ENCODE measurements at regions not wholly inside any gene's neighbourhood (a gene's known extent, or its start where the extent isn't known, plus 50 kb on each side); places are given as distances from the start of the nearest gene placed in this dataset.
"Not testable (repeated sequence)": the region's sequence is repeated elsewhere in the genome, so short reads cannot be mapped to it uniquely, and the experiment has no call there.

DNA sequence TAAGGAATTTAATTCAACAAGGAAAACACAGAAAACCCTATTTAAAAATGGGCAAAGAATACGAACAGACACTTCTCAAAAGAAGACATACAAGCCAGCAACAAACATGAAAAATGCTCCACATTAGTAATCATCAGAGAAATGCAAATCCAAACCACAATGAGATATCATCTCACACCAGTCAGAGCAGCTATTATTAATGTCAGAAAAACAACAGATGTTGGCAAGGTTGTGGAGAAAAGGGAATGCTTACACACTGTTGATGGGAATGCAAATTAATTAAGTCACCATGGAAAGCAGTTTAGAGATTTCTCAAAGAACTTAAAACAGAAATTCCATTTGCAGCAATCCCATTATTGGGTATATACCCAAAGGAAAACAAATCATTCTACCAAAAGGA lies 55.2 kb downstream of the GCC1 start:
- no peak for ATAC-seq

DNA sequence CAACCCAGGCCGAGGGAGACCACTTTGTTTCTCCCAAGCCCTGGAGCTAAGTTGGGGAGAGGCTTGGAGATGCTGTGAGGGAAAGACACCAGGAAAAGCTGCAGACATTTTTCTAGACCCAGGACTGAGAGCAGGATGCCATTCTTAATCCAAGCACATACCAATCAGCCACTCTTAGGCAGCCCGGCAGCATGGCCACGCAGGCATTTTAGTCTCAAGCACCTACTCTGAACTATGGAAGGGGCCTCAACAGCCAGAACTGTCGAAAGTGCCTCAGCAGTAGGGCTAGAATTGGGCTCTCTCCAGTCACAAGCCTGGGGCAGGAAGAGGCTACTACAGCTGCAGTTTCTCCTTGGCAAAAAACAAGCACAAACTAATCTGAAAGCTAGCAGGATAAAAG lies 57.8 kb downstream of the GCC1 start:
- ATAC-seq: no peak
- DNase-seq: no peak

More for the DNA sequence above, 55.2 kb downstream of the GCC1 start:
- no peak for DNase-seq

DNA sequence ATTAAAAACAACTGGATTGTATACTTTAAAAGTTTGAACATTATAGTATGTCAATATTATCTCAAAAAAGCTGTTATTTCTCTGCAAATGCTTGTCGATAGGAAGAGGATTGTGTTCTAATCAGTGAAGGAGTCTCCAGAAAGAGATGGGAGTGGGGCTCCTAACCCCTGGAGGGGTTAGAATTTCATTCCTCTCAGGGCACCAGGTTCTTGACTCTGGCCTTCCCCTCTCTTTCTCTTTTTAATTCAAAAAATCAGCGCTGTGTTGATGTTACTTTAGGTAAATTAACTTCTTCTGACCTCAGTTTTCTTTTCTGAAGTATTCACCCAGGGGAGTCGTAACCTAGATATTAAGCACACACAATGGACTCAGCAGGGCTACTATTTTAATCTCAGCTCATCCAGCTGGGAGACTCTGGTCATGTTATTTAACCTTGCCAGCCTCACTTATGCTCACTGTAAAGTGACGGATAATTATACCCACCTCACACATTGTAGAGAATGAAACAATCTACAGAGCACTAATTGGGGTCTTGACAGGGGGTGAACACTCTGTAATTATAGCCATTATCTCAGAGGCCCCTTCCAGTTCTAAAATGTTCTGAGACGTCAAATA lies 59.4 kb downstream of the GCC1 start:
- ATAC-seq: no peak
- DNase-seq: no peak

DNA sequence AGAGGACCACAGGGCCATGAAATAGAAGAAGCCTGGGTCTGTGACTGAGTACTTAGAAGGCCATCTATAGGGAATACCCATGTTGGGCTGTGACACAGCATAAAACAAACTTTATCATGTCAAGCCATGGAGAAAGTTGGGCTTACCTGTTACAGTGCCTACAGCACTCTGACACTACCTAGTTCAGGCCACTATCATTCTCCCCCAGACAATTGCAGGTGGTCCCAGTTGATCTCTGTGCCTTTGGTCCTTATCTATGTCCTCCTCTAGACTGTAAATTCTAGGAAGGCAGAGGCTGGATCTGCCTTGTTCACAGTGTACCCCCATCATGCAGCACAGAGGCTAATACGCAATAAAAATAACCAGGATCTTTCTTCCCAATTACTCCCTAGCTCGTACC lies 69.1 kb downstream of the GCC1 start:
- DNase-seq (no peak), ATAC-seq (no peak)

DNA sequence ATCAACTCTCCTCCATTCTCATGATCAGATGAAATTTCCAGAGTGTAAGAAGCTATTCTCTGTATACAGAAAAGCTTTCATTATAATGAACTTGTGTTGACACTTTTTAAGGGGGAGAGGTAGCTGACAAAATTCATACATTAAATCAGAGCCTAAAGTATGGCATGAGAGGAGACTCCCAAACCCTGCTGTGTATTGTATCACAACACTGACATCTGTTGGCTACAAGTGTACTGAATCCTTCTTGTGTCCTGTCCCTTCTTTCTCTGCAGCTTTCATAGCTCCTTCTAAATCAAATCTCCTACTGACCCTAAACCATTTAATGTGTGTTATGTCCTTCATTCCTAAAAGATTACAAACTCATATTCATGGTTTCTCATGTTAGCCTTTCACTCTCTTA lies 70.9 kb downstream of the GCC1 start:
- ATAC-seq: no peak
- DNase-seq: no peak

DNA sequence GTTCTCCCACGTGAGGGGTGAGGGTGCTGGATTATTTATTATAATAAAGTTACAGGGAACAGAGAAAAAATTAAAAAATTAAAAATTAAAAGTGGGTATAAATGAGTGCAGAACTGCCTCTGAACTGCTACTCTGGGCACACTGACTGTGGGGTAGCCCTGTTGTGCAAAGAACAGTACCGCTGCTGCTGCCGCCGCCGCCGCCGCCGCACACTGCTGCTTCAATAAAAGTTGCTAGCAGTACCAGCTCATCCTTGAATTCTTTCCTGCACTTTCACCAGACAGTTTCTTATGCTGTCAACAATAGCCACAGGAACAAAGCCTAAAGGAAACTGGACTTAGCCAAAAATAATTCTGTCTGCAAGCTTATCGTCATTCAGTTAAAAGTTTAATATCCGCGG lies 72.1 kb downstream of the GCC1 start:
- no peak for ATAC-seq
- DNase-seq: no peak

DNA sequence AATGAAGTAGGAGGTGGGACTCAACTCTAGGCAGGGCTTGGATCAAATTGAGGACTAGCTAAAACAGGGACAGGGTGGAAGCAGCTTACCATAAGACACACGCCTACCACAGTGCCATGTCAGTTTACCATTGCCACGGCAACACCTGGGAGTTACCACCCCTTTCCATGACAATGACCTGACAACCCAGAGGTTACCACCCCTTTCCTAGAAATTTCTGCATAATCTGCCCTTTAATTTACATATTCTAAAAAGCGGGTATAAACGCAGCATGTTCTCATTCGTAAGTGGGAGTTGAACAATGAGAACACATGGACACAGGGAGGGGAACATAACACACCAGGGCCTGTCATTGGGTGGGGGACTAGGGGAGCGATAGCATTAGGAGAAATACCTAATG lies 72.7 kb downstream of the GCC1 start:
- ATAC-seq (no peak), DNase-seq (no peak)

DNA sequence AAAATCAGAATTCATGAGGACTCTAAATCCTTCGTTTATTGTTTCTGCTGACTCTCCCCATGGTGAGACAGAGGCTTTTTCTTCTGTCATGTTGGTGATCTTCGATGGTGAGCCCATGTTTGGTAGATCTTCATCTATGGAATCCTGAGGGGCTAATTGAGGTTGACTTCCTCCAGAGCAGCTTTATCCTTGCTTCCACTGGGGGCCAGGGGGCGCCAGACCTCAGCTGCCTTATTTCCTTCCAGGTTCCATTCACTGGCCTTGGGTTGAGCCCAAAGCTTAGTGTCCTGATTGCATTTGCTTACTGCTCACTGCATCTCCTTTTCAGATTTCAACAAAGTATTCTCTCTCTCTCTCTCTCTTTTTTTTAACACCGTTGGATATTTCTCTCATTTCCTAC lies 80.7 kb downstream of the GCC1 start:
- DNase-seq: peak; percentile 25
- ATAC-seq: peak; percentile 43

DNA sequence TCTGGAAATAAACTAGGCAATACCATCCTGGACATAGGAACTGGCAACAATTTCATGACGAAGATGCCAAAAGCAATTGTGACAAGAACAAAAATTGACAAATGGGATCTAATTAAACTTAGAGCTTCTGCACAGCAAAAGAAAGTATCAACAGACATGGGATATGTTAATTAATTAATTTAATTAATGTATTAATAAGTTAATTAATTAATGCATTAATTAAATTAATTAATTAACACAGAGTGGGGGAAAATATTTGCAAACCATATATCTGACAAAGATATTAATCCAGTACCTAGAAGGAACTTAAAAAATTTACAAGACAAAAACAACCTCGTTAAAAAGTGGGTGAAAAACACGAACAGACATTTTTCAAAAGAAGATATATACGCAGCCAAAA lies 83.6 kb downstream of the GCC1 start:
- ATAC-seq (no peak), DNase-seq (no peak)

DNA sequence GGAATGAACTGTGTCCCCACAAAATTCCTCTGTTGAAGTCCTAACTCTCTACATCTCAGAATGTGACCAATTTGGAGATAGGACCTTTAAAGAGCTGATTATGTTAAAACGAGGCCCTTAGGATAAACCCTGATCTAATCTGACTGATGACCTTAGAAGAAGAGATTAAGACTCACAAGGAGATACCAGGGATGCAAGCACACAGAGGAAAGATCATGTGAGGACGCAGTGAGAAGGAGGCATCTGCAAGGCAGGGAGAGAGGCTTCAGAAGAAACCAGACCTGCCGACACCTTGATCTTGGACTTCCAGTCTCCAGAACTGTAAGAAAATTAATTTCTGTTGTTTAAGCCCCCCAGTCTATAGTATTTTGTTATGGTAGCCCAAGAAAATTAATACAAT lies 94.9 kb upstream of the ZNF800 start:
- ATAC-seq (no peak), DNase-seq (no peak)

DNA sequence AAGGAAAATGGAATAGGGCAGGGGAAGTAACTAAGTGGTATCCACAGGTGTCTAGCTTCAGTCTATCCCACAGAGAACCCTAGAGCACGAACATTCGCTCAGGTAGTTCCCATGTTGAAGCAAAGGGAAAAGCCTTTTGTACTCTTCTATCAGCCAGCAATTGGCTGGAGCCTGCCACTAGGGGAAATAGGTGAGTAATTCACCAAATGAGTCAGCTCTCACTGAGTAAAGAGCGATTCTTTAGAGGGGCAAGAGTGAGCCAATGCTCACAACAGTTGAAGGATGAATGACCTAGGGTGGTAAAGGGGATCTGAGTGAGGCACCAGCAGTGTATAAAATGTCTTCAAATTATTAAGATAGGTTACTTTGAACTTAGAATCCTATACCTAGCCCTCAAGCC lies 94.1 kb upstream of the ZNF800 start:
- ATAC-seq (peak; percentile 90), DNase-seq (peak; percentile 8)

DNA sequence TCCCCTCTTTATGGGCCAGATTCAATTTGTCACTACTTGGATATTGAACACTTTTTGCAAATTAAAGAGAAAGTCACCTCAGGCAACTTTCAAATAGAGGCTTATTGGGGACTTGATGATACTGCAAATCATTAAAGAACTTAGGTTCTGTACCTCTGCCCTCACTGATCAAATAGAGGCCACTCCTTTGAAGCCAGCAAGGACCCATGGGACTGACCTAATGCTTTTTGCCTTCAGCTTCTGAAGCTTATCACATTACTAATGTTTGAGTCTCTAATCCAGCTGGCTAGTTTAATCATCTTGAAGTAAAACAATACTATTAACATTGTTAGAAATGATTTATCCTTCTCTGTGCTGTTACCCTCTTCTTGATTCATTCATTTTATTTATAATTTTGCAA lies 93.0 kb upstream of the ZNF800 start:
- ATAC-seq (no peak), DNase-seq (no peak)

DNA sequence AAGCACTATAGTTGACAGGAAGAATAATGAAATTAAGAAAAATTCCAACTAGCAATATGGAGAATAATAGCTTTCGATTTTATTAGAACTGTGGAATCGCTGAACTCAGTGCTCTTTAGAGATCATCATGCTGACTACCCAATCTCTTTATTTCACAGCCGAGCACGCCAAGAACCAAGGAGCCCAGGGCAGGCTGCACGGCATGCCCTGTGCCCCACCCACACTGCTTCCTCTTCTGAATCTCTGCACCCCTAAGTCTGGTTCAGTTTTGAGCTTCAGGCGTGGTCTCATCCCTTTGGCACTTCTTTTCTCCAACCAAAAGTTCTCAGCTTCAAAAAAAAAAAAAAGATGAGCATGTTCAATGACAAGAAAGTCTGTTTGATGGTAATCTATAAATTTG lies 92.4 kb upstream of the ZNF800 start:
- ATAC-seq: no peak

DNA sequence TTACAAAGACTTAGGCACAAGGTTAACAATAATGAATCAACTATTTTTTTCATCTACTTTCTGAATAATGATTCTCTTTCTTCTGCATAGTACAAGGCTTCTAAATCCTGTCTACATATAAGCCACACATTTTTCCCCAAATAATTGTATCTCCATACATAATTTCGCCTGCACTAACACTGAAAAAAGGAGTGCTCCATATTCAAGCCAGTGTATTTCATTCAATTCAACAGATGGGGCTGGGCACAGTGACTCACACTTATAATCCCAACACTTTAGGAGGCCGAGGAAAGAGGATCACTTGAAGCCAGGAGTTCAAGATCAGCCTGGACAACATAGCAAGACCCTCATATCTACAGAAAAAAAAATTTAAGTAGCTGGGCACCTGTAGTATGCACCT lies 86.0 kb upstream of the ZNF800 start:
- no peak for ATAC-seq
- no peak for DNase-seq

More for the DNA sequence above, 92.4 kb upstream of the ZNF800 start:
- no peak for DNase-seq

DNA sequence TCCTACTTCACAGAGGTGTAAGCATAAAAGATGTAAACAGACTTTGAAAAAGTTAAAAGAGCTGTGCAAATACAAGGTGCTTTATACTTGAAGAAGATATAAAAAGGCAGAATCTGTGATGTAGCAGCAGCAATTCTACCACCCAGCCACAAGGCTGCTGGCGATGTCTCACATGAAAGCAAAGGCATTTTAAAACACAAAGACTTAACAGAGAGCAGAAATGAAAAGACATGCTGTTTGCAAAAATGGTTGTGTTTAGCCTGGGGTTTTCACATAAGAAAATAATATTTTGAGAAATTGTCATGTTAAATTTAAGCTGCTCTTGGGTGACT lies 85.5 kb upstream of the ZNF800 start:
- no peak for ATAC-seq

DNA sequence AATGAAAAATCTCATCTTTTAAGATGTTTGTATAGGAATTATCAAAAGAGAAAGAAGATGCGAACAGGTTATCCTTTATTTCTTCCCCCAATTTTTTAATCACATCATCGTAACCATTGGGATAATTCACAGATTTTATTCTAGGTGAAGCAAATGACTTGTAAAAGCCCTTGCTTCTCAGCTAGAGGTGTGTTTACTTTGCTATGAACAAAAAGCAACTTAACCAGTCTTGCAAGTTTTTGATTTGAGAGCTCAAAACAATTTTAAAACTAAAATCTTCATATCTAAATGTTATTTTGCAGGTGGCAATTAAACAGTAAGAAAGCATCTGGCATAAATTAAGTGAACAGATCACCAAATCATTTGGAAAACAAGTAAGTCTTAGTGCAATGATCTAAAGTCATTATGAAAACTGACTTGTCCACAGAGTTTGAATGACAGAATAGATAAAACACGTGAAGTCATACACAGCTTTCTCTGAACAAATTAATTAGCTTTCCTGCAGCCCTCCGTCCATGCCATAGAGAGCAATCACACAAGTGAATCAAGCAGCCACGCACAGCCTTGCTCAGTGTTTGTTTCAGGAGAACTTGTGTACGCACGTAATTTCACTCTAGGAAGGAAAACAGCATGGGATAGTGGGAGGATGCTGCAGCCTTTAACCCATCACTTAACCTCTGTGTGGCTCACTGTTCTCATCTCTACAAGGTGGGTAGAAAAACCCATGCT lies 85.0 kb upstream of the ZNF800 start:
- DNase-seq: no peak
- no peak for ATAC-seq

More for the DNA sequence above, 85.5 kb upstream of the ZNF800 start:
- no peak for DNase-seq

DNA sequence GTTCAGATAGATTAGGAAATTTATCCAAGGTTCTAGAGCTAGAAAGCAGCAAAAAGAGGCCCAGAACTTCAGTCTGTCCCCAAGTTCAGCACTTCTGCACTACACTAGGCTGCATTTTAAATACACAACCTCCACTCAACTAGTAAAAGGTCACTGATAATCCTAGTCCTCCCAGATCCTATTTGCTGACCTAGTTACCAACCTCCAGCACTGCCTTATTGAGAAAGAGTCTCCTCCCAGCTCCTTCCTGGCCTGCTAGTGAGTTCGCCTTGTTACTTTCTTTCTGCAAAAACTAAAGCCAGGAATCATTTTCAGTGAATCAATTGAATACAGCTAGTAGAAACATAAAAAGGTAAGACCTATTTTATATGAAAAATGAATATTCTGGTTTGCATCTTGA lies 84.1 kb upstream of the ZNF800 start:
- ATAC-seq: no peak

DNA sequence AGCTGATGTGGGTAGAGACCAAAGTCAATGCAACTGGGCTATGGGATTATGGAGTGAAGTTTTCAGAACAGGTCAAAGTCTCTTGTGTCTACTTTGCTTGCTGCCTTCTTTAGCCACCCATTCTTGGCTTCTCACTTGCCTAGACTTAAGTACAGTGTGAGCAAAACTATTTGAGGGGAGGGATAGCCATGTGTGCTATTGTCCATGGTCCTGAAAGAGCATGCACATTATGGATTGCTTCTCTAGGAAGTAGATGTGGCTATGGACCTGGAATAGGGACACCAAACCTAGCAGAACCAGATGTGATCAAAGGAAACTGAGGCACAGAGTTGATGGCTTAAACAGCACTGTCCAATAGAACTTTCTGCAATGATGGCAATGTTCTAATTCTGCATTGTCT lies 81.9 kb upstream of the ZNF800 start:
- no peak for ATAC-seq
- no peak for DNase-seq

More for the DNA sequence above, 84.1 kb upstream of the ZNF800 start:
- no peak for DNase-seq

DNA sequence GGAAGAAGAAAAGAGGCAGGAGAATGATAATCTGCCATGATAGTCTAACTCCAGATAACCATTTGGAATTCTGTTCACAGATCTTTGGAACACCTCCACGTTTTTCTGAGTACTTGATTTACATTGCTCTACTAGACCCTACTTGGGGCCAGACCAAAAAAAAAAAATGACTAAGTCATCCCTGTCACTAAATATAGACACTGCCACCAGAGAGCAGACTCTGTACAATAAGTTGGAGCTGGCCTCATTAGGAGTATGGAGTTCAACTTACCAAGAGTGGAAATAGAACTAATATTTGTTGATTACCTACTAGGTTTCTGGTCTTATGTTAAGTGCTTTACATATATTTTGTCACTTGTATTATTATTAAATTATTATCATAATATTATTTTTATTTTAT lies 80.9 kb upstream of the ZNF800 start:
- ATAC-seq (no peak), DNase-seq (no peak)

DNA sequence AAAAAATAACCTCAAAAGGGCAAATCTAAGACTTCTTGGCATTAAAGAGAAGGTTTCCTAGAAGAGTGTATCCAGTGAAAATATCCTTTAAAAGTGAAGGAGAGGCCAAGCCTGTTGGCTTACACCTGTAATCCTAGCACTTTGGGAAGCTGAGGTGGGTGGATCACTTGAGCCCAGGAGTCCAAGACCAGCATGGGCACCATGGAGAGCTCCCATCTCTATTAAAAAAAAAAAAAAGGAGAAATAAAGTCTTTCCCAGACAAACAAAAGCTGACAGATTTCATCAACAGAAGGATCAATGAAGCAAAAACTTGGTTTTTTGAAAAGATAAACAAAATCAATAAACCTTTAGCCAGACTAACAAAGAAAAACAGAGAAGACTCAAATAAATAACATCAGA lies 67.6 kb upstream of the ZNF800 start:
- ATAC-seq: no peak
- DNase-seq: no peak

DNA sequence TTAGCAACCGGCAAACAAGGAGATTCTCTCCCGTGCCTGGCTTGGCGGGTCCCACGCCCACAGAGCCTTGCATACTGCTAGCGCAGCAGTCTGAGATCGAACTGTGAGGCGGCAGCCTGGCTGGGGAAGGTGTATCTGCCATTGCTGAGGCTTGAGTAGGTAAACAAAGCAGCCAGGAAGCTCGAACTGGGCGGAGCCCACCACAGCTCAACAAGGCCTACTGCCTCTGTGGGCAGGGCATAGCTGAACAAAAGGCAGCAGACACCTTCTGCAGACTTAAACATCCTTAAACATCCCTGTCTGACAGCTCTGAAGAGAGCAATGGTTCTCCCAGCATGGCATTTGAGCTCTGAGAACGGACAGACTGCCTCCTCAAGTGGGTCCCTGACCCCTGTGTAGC lies 58.8 kb upstream of the ZNF800 start:
- DNase-seq, ATAC-seq: not testable (repeated sequence)

DNA sequence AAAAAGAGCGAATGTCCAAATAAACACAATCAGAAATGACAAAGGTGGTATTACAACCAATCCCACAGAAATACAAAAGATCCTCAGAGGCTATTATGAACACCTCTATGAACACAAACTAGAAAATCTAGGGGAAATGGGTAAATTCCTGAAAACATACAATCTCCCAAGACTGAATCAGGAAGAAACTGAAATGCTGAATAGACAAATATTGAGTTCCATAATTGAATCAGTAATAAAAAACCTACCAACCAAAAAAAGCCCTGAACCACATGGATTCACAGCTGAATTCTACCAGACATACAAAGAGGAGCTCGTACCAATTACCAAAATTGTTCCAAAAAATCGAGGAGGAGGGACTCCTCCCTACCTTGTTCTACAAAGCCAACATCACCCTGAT lies 56.1 kb upstream of the ZNF800 start:
- ATAC-seq (no peak), DNase-seq (no peak)

DNA sequence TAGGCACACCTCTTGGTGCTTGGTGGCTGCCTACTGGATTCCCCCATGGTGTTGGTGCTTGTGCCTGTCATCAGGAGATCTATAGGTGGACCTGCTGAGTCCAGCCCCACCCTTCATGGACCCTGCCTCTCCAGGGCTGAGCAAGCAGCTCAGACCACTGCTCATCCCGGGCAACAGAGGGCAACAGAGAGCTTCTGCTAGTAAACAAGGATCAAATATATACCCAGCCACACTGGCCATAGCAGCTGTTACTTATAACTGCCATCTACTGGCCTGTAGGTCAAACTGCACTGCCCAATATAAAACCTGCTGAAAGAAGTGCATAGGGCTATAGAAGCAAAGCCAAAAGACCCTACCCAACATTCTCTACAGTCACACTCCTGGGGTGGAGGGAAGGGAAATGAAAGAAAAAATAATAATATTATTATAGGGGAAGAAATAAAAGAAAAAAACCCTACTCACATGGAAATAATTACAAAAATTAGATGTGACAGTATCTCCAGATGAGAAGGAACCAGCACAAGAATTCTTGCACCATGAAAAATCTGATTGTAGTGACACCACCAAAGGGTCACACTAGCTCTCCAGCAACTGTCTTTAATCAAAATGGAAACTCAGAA lies 54.9 kb upstream of the ZNF800 start:
- peak; percentile 56 for DNase-seq
- peak; percentile 98 for ATAC-seq

DNA sequence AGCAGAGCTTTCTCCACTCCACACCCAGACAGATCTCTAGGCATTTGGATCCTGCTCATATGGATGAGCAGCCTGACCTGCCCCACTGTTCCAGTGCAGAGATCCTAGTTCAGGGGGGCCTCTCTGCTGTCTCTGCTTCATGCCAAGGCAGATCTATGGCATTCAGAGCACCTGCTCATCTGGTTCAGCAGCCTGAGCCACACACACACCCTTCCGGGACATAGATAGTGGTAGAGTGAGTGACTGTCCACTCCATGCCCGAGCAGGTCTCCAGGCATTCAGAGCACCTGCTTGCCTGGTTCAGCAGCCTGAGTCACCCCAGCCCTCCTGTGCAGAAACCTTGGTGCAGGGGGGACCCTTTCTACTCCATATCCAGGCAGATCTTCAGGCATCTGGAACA lies 54.3 kb upstream of the ZNF800 start:
- DNase-seq (no peak), ATAC-seq (no peak)

All from stimulated activated naive CD8-positive, alpha-beta T cell treated with anti-CD3 and anti-CD28 coated beads, Interleukin-15, Interleukin-2, amounts not matched to agents 100 U/mL and 50 U/mL, for 24 hours (primary cell).